GM12873 (cell line): ENCODE measurements at regions not wholly inside any gene's neighbourhood (a gene's known extent, or its start where the extent isn't known, plus 50 kb on each side); places are given as distances from the start of the nearest gene placed in this dataset.

Experiments used
- TF ChIP-seq, protein P1 (sequence below): IDR thresholded peaks from 2 replicates; pipeline ENCODE4 v1.5.1; 2012; ENCODE audit warnings: low read depth, mild to moderate bottlenecking, moderate library complexity, low read length, control low read depth; ENCODE audit not compliant: insufficient read depth; ENCODE audit errors: missing control alignments

DNA sequence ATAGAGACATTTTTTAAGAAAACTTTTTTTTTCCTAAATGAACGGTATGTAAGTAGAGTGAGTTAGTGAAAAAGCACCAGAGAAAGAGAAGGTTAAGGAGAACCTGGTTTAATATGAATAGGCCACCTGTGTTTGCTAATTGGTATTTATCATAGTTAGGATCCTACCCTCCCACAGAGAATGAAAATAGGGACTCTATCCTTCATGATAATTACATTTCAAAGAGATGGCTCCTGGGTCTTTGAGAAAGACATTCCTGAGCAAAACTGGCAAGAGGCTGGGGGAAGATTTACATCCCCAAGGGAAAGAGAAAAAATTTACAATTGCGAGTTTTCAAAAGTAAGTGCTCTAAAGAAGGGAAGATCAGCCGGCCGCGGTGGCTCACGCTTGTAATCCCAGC is 1284.5 kb downstream of the SLITRK1 start:
- TF ChIP-seq, protein P1, sequence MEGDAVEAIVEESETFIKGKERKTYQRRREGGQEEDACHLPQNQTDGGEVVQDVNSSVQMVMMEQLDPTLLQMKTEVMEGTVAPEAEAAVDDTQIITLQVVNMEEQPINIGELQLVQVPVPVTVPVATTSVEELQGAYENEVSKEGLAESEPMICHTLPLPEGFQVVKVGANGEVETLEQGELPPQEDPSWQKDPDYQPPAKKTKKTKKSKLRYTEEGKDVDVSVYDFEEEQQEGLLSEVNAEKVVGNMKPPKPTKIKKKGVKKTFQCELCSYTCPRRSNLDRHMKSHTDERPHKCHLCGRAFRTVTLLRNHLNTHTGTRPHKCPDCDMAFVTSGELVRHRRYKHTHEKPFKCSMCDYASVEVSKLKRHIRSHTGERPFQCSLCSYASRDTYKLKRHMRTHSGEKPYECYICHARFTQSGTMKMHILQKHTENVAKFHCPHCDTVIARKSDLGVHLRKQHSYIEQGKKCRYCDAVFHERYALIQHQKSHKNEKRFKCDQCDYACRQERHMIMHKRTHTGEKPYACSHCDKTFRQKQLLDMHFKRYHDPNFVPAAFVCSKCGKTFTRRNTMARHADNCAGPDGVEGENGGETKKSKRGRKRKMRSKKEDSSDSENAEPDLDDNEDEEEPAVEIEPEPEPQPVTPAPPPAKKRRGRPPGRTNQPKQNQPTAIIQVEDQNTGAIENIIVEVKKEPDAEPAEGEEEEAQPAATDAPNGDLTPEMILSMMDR: no peak

DNA sequence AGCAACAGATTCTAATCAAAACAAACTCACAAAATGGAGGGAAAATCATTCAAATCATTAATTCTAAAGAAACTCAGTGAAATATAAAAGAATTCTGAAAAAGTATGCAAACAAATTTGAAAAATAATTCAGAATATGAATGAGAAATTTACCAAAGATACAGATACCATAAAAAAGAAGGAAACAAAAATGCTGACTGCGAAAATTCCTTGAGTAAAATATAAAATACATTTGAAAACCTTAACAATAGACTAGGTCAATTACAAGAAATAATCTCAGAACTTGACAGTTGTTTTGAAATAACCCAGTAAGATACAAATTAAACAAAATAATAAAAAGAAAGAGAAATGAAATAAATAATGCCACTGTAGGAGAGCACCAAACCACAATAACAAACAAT is 1289.0 kb downstream of the SLITRK1 start:
- TF ChIP-seq, protein P1: no peak

DNA sequence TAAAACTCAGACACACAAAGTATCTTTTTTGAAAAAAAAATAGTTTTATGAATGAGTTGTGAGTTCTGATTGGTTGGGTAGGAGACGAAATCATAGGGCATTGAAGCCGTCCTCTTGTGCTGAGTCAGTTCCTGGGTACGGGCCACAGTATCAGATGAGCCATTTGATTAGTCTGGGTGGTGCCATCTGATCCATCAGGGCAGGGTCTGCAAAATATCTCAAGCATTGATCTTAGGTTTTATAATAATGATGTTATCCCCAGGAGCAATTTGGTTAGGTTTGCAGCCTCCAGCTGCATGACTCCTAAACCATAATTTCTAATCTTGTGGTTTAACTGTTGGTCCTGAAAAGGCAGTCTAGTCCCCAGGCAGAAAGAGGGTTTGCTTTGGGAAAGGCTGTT is 1310.6 kb downstream of the SLITRK1 start:
- TF ChIP-seq, protein P1: no peak

DNA sequence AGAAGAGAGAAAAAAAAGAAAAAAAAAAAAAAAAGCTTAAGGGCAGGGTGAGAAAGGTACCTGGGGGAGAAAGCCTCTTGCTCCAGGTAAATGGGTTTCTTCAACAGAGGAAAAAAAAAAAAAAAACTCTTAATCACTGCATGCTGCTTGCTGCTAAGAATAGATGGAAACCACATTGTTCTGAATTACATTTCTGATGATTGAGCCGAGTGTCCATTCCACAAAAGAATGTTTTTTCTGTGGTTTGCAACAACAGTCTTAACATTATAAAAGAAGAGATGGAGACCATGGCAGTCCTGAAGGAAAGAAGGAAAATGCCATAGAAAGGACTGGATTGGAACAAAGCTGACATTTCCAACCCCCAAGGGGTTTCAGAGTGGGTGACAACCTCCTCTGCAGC is 1312.7 kb downstream of the SLITRK1 start:
- TF ChIP-seq, protein P1: no peak

DNA sequence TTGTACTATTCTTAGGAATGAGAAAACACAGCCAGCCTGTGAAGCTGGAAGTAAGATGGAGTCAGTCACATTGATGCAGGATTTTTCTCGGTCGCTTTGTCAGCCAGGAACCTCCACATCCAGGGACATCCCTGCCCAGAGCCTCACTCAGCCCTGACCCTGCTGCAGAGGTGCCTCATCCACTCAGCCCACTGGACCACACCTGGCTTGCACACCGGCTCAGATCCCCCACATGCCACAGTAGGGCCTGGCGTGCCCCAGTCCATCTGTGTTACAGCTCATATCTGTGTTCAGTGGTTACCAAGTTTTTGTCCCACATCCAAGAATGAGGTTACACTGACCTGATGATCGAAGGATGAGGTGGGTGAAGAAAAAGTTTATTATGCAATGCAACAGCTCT is 1315.4 kb downstream of the SLITRK1 start:
- TF ChIP-seq, protein P1: no peak

DNA sequence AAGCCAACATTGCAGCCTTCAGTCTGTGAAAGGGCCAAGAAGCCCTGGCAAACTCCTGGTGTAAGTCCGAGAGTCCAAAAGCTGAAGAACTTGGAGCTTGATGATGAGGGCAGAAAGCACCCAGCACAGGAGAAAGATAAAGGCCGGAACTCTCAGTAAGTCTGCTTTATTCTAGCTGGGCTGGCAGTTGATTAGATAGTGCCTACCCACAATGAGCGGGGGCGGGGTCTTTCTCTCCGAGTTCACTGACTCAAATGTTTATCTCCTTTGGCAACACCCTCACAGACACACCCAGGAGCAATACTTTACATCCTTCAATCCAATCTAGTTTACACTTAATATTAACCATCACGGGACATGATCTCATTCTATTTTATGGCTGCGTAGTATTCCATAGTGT is 1317.1 kb downstream of the SLITRK1 start:
- TF ChIP-seq, protein P1: no peak

DNA sequence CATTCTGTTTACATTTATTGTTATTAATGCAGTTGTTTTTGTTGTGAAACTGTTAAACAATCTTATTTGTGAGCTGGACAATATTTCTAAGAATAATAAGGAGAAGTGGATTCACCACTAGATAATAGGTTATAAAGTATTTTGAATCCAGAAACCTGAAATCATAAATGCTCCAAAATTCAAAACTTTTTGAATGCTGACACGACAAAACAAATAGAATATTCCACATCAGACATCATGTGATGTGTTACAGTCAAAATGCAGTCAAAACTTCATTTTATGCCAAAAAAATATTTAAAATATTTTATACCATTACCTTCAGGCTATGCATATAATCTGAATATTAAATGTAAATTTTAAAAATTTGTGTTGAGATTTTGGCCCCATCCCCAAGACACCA is 1321.4 kb downstream of the SLITRK1 start:
- TF ChIP-seq, protein P1: no peak
